HG02943 (cell line): ENCODE measurements at regions not wholly inside any gene's neighbourhood (a gene's known extent, or its start where the extent isn't known, plus 50 kb on each side); places are given as distances from the start of the nearest gene placed in this dataset.
"Not testable (repeated sequence)": the region's sequence is repeated elsewhere in the genome, so short reads cannot be mapped to it uniquely, and the experiment has no call there.

Experiments
- ATAC-seq: cut with Tn5 transposase; IDR thresholded peaks from one replicate; pipeline ENCODE4 v1.9.1; 2021; ENCODE audit warnings: mild to moderate bottlenecking, low read depth, moderate library complexity; ENCODE audit not compliant: unreplicated experiment

DNA sequence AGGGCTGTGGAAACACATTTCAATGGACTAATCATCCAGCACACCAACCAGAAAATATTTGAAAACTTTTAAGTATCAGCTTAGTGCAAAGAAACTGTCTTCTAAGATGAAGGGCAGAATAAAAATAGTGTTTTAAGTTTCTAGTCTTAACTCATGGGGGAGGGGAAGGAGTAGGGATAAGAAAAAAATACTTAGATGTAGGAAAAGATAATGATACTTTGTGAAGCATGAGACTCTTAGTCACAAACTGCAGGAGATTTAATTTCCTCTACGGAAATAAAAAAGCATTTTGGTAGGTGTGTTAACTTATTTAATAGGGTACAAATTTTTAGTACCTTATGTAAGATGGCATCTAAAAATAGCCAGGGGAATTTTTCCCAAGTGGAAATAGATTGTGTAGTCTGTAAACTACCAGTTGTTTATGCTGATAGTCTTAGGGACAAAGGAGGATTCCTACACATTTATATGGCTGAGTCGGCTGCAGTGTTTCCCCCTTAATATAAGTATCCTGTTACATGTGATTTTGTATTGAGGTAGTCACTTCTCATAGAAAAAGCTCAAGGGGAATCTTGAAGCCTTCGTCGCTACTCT lies 78.2 kb upstream of the GBE1 start:
- no peak for ATAC-seq

GRCh38 chr3:81838457-81838856 lies 77.0 kb upstream of the GBE1 start:
- ATAC-seq, result no peak

GRCh38 chr3:81837071-81837593 lies 75.7 kb upstream of the GBE1 start:
- ATAC-seq, result no peak

- no peak for ATAC-seq
Observed at GRCh38 chr3:81829937-81830336, 68.5 kb upstream of the GBE1 start.

- not testable (repeated sequence) for ATAC-seq
Observed at GRCh38 chr3:81829272-81829671, 67.8 kb upstream of the GBE1 start.

GRCh38 chr3:81823882-81824395 lies 62.5 kb upstream of the GBE1 start:
- peak; percentile 93 for ATAC-seq

DNA sequence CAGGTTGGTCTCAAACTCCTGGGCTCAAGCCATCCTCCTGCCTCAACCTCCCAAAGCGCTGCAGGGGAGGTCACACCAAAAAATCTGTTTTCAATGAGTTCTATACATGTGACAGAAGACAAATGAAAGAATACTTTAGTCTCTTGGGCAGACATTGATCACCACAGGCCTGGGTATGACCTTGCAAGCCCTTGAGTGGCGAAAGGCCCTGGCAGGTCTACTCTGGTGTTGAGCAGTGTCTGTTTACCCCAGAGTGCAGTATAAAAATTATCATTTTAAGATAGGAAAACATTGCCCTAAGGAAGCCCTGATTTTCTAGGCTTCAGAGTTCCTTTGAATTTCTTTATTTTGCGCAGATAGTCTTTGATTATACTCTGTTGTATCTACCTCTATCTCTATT lies 61.6 kb upstream of the GBE1 start:
- no peak for ATAC-seq

DNA sequence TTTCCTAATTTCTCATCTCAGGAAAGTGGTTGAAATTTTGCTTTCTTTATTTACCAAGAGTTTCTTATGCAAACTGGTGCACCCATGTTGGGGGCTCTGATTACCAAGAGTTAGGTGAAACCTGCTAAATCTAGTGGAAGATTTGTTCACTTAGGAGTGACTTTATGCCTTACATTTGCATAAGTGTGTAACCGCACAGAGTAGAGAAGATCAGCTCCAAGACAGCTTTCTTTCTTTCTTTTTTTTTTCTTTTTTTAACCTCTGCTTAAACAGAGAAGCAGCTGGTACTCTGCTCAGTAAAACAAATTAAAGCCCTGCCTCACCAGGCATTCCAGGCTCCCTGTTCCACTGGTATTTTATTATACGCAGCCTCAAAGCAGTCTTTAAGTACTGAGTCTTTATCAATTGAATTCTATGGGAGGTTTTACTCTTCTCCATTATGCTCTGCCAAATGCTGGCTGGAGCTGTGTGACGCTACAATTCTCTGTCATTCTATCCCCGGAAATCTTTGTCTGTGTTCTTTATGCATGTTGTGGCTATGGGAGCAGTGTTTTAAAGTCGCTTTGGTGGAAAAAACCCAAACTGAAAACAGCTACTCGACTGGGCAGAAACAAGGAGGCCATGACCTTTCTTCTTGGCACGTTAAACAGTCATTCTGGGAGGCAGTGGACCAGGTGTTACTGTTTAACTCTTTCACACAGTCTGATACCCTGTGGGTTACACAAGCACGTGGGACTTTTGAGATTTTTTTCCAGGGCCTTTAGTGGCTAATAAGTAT lies 55.2 kb upstream of the GBE1 start:
- peak; percentile 99 for ATAC-seq

- ATAC-seq, result not testable (repeated sequence)
Observed at GRCh38 chr3:81812098-81812497, 50.7 kb upstream of the GBE1 start.
